ENCODE measurements at regions not wholly inside any gene's neighbourhood (a gene's known extent, or its start where the extent isn't known, plus 50 kb on each side); places are given as distances from the start of the nearest gene placed in this dataset.

DNA sequence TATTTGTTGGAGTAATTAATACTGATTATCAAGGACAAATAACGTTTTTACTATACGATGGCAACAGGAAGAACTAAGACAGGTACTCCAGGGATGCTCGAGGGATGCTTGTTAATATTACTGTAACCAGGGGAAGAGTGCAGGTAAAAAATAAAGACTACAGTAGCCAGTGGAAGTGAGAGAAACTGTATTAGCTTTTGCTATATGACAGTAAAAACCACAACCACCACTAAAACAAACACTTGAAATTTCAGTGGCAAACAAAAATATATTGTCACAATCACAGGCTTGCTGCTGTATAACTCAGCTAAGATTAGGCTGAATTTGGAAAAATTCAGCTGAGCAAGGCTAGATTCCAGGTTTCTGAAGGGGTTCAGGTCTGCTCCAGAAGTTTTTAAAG is 812.6 kb upstream of the ADGRL4 start:
- no peaks in the 10 kb centered on the region for H3K4me1 ChIP-seq
- no peak for DNase-seq
- no peak overlapping the region for H3K27ac ChIP-seq
- intact Hi-C loops (cut with DNase I; ENCODE audit: low total_unique reads), result no loop called here
- WGBS, 5 donors, result 79 to 89% (median 81%) methylated on average over 3 of the region's 3 CpGs
- H3K36me3 ChIP-seq, result no peaks in the 10 kb centered on the region
- TF ChIP-seq POLR2A (IDR thresholded peaks at IDR 0.05), result no peak
- no peak for TF ChIP-seq CTCF (IDR thresholded peaks at IDR 0.05 in 8 of 11, conservative IDR thresholded peaks at IDR 0.05 in 3 of 11)
- TF ChIP-seq POLR2AphosphoS5 (IDR thresholded peaks at IDR 0.05), result no peak
- H3K27me3 ChIP-seq (replicated peaks in 1 of 7), result no peaks in the 10 kb centered on the region
- no peak overlapping the region for H3K4me3 ChIP-seq
- peaks cover 0 to 12% (median 0%) of the 10 kb centered on the region in 8 donors for H3K9me3 ChIP-seq

DNA sequence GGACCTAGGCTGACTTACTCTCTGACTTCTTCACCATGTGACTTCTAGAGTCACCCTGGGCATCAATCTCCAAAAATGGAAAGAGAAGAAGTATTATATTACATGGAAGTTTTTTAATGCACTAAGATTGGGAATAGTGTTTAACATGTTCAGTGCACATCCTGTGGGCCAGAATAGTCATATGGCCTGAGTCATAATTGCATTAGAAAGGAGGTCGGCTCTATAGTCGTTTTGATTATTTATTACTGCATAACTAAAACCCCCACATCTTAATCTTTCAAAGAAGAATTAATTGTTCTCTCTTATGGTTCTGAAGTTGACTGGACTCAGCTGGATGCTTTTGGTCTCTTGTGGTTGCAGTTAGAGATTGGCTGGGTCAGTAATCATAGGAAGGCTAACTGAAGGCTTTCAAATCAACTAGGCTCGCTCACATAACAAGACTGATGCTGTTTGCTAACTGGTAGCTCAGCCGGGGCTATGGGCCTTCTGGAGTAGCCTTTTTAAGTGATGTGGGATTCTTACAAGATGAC is 810.6 kb upstream of the ADGRL4 start:
- no peak for DNase-seq
- Histone ChIP-seq H3K4me1 (no peaks in the 10 kb centered on the region), H3K9me3 (peaks cover 0 to 7% (median 0%) of the 10 kb centered on the region in 8 donors), H3K36me3 (no peaks in the 10 kb centered on the region), H3K4me3 (no peak overlapping the region), H3K27ac (no peak overlapping the region), H3K27me3 (replicated peaks in 1 of 7) (no peaks in the 10 kb centered on the region)
- intact Hi-C loops (cut with DNase I; ENCODE audit: low total_unique reads), result no loop called here
- no peak for TF ChIP-seq POLR2A (IDR thresholded peaks at IDR 0.05)
- no peak for TF ChIP-seq POLR2AphosphoS5 (IDR thresholded peaks at IDR 0.05)
- no peak for TF ChIP-seq CTCF (IDR thresholded peaks at IDR 0.05 in 8 of 11, conservative IDR thresholded peaks at IDR 0.05 in 3 of 11)
- WGBS, 5 donors, result 56 to 68% (median 65%) methylated on average over 4 of the region's 4 CpGs

DNA sequence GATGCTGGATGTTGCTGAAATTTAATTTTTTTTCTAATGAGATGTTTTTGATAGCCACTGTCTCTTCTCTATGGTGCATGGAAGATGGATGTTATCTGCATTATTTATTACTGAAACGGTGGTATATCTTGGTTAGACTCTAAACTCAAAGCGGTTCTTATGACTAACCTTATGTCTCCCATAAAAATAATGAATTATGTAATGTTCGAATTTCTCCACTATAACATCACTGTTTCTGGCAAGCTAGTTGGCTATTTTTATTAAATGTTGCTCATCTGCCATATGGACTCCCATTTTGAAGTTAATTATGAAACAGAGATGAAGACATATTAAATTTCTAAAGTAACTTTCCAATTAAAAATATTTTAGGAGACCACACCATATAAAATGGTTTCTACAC is 808.6 kb upstream of the ADGRL4 start:
- no peak overlapping the region for H3K27ac ChIP-seq
- TF ChIP-seq CTCF (IDR thresholded peaks at IDR 0.05 in 8 of 11, conservative IDR thresholded peaks at IDR 0.05 in 3 of 11) (no peak), POLR2AphosphoS5 (IDR thresholded peaks at IDR 0.05) (no peak), POLR2A (IDR thresholded peaks at IDR 0.05) (no peak)
- no peak for DNase-seq
- intact Hi-C loops (cut with DNase I; ENCODE audit: low total_unique reads), result no loop called here
- H3K4me1 ChIP-seq, result no peaks in the 10 kb centered on the region
- H3K4me3 ChIP-seq, result no peak overlapping the region
- no peaks in the 10 kb centered on the region for H3K27me3 ChIP-seq (replicated peaks in 1 of 7)
- no peaks in the 10 kb centered on the region for H3K36me3 ChIP-seq
- WGBS, 5 donors, result 68 to 84% (median 78%) methylated on average over 3 of the region's 3 CpGs
- H3K9me3 ChIP-seq, result peaks cover 0 to 5% (median 0%) of the 10 kb centered on the region in 8 donors

DNA sequence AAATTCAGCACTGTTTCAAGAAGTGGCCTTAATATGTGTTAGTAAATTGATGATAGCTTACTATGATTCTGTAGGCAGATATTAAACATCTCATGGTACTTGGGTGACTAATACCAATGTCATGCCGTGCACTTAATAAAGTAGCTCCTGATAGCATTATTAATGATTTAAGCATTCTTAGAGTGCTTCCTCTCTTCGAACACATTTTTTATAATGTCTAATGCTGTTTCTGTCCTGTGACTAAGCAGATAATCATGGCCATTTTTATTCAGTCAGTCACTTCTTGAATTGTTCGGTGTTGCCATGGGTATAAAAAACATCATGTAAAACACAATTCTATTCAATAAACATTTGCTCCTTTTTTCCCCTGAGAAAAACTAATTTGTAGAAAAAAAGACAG is 804.6 kb upstream of the ADGRL4 start:
- intact Hi-C loops (cut with DNase I; ENCODE audit: low total_unique reads), result no loop called here
- Histone ChIP-seq H3K9me3 (peaks cover 0 to 12% (median 6%) of the 10 kb centered on the region in 8 donors), H3K27ac (no peak overlapping the region), H3K4me1 (no peaks in the 10 kb centered on the region), H3K27me3 (replicated peaks in 1 of 7) (no peaks in the 10 kb centered on the region), H3K4me3 (no peak overlapping the region), H3K36me3 (no peaks in the 10 kb centered on the region)
- WGBS, 5 donors, result 52 to 72% (median 56%) methylated on average over 3 of the region's 3 CpGs
- no peak for DNase-seq
- TF ChIP-seq CTCF (IDR thresholded peaks at IDR 0.05 in 8 of 11, conservative IDR thresholded peaks at IDR 0.05 in 3 of 11), result no peak
- TF ChIP-seq POLR2A (IDR thresholded peaks at IDR 0.05), result no peak
- TF ChIP-seq POLR2AphosphoS5 (IDR thresholded peaks at IDR 0.05), result no peak
